ENCODE measurements at regions not wholly inside any gene's neighbourhood (a gene's known extent, or its start where the extent isn't known, plus 50 kb on each side); places are given as distances from the start of the nearest gene placed in this dataset.

DNA sequence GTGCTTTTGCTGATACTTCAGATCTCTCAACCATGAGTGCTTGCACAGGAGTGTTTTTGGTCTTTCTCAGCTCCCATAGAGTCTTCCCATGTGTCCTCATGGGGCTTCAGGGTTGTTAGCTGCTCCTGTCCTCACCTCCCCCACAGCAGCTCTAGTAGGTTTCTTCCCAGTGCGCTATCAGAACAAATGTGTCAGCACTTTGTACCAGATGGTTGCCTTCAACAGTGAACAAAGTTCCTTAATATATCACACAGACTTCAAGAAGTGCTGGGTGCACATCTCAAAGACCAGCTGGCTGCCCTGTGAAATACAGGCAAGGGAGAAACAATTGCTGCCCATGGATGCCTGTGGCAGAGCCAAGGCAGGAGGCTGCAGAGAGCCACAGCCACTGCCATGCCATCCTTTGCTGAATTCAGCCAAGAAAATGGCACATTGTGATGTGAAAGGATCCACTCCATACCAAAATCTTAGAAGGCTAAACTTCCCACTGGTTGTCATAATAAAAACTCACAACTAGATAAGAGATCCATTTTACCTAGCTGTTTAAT is 471.3 kb downstream of the C6orf118 start:
- Mint-ChIP-seq H3K27me3 (no peaks in the 10 kb centered on the region), H3K27ac (no peak overlapping the region), H3K36me3 (ENCODE audit: low read depth) (no peaks in the 10 kb centered on the region), H3K4me3 (no peak overlapping the region), H3K4me1 (no peaks in the 10 kb centered on the region)
- ATAC-seq = no peak
- DNase-seq = no peak
- H3K9me3 ChIP-seq (ENCODE audit: control insufficient read depth, low read length, poor library complexity, severe bottlenecking) = no peaks in the 10 kb centered on the region

DNA sequence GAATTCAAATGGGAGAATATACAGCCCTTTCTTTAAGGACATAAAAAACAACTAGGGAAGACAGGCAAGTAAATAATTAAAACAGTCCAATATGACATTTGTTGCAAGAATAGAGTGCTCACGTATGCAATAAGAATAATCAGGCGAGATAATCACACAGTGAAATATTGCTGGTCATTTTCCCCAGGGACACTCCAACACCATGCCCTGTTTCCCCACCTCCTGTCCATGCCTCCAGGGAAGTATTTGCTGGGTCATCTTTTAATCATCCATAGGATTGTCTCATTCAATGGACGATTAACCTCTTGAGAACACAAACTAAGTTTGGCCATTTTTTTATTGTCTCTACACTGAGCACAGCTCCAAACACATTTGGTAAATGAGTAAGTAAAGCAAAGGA is 472.9 kb downstream of the C6orf118 start:
- Mint-ChIP-seq H3K27ac (no peak overlapping the region), H3K4me1 (no peaks in the 10 kb centered on the region), H3K27me3 (no peaks in the 10 kb centered on the region), H3K4me3 (no peak overlapping the region), H3K36me3 (ENCODE audit: low read depth) (no peaks in the 10 kb centered on the region)
- DNase-seq = no peak
- H3K9me3 ChIP-seq (ENCODE audit: control insufficient read depth, low read length, poor library complexity, severe bottlenecking) = no peaks in the 10 kb centered on the region
- ATAC-seq = no peak

DNA sequence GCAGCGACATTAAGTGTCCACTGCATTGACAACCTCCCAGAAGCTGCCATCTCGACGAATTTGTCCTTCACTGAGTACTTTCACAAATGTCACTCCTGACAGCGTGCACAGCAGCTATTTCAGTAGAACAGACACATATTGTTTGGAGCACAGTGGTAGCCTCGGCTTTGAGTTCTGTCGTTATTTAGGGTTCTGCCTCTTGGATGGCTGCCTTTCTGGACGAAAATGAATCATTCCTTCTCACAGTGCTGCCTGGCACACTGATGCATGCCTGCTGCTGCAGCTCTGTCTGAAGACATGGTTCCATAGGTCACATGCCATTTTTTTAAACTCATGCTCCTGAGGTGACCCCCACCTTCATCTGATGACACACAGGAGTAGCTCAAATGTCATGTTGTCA is 477.0 kb downstream of the C6orf118 start:
- Mint-ChIP-seq H3K36me3 (ENCODE audit: low read depth) (no peaks in the 10 kb centered on the region), H3K27ac (no peak overlapping the region), H3K27me3 (no peaks in the 10 kb centered on the region), H3K4me3 (no peak overlapping the region), H3K4me1 (no peaks in the 10 kb centered on the region)
- H3K9me3 ChIP-seq (ENCODE audit: control insufficient read depth, low read length, poor library complexity, severe bottlenecking) = no peaks in the 10 kb centered on the region
- ATAC-seq (no peak), DNase-seq (no peak)

DNA sequence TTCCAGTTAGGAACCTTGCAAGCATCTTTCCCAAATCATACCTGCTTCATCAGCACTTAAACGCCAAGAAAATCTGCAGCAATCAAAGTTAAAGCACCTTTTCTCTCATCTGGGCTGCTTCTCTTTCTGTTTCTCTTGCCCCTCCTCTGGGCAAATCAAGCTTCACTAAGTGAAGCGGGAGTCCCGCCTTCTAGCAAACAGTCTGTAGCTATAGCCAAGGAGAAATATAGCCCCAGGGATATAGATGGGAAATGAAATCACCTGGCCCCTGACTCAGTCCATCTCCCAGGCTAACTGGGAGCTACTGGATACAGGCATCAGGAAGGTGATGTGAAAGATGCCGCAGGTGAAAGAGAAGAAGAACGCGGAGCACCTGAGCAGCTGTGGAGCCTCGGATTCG is 481.9 kb downstream of the C6orf118 start:
- no peak for ATAC-seq
- Mint-ChIP-seq H3K4me1 (no peaks in the 10 kb centered on the region), H3K27me3 (no peaks in the 10 kb centered on the region), H3K36me3 (ENCODE audit: low read depth) (no peaks in the 10 kb centered on the region), H3K4me3 (no peak overlapping the region), H3K27ac (no peak overlapping the region)
- DNase-seq = no peak
- no peaks in the 10 kb centered on the region for H3K9me3 ChIP-seq (ENCODE audit: control insufficient read depth, low read length, poor library complexity, severe bottlenecking)

DNA sequence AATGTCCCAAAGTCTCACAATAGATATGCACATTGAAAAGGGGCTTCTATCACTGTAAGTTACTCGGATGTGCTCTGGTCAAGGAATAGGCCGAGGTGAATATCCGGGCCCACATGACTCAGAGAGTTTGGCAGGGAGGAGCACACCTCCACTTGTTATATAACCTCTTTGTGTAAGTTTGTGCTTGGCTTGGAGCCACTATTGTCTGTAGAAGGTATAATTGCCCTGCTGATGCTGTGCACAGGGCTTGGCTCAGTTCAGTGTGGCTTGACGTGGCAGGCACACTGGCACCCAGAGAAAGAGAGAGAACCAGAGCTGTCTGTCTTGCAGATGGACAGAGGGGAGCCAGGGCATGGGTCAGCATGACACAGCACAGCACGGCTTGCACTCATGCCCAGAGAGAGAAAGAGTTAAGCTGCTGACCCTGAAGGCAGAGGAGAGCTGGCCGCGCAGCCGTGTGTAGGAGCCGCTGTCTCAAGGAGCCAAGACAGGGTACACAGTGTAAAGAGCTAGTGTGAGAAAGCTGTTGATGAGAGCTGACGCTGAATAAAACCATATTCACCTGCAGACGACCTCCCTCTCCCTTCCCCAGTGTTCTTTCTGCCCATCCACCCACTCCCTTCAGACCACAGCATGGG is 482.5 kb downstream of the C6orf118 start:
- ATAC-seq (no peak), DNase-seq (no peak)
- H3K27me3 Mint-ChIP-seq = no peaks in the 10 kb centered on the region
- H3K36me3 Mint-ChIP-seq (ENCODE audit: low read depth) = no peaks in the 10 kb centered on the region
- no peaks in the 10 kb centered on the region for H3K4me1 Mint-ChIP-seq
- H3K27ac Mint-ChIP-seq = no peak overlapping the region
- no peak overlapping the region for H3K4me3 Mint-ChIP-seq
- no peaks in the 10 kb centered on the region for H3K9me3 ChIP-seq (ENCODE audit: control insufficient read depth, low read length, poor library complexity, severe bottlenecking)

DNA sequence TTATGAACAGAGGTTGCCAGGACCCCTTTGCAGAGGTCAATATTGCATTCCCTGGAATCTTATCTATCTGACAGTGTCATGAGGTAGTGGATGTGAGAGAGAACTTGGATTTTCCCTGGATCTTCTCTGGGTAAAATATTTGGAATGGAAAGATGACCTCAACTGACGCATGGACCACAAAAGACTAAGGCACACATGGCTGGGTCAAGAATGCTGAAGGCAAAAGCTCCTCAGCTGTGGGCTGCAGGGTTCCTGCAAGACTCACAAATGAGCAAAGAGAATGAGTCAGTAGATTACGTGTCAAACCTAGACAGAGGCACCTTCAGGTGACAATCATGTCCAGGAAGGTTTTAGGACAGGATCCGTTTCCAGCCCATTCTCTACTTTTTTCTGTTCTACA is 484.0 kb downstream of the C6orf118 start:
- Mint-ChIP-seq H3K4me3 (no peak overlapping the region), H3K27ac (no peak overlapping the region), H3K36me3 (ENCODE audit: low read depth) (no peaks in the 10 kb centered on the region), H3K27me3 (no peaks in the 10 kb centered on the region), H3K4me1 (no peaks in the 10 kb centered on the region)
- H3K9me3 ChIP-seq (ENCODE audit: control insufficient read depth, low read length, poor library complexity, severe bottlenecking) = no peaks in the 10 kb centered on the region
- ATAC-seq (no peak), DNase-seq (no peak)

DNA sequence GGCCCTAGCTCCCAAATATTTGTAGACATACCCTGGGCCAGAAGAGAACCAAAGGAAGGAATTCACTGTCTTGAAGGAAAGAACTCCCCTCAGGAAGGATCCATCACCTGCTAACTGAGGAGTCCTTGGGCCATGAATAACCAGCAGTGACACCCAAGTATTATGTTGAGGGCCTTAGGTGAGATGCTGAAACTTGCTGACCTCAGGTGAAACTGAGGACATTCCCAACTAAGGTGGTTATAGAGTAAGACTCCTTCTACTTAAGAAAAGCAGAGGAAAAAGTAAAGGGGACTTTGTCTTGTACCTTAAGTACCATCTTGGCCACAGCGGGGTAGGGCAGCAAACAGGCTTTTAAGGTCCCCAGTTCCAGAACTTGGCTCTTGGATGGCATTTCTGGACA is 491.7 kb downstream of the C6orf118 start:
- DNase-seq (no peak), ATAC-seq (no peak)
- H3K4me3 Mint-ChIP-seq = no peak overlapping the region
- no peaks in the 10 kb centered on the region for H3K9me3 ChIP-seq (ENCODE audit: control insufficient read depth, low read length, poor library complexity, severe bottlenecking)
- no peaks in the 10 kb centered on the region for H3K27me3 Mint-ChIP-seq
- H3K27ac Mint-ChIP-seq = no peak overlapping the region
- no peaks in the 10 kb centered on the region for H3K36me3 Mint-ChIP-seq (ENCODE audit: low read depth)
- H3K4me1 Mint-ChIP-seq = no peaks in the 10 kb centered on the region

DNA sequence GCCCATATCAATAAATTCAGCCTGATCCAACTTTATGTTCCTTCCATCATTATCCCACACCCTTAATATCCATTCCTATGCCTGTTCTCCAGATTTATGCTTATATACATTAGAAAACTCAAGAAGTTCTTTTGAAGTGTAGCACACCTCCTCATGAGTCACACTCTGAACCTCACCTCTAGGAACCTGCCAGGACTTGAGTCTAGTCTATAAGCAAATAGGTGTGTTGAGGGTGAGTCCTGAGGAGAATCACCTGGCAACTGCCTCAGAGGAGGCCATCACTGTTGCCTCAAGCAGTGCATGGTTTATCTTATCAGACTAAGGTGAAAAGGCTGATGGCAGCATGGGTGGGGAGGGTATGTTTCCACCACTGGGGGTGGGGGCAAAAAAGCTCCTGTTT is 496.7 kb downstream of the C6orf118 start:
- H3K4me1 Mint-ChIP-seq = no peaks in the 10 kb centered on the region
- H3K27ac Mint-ChIP-seq = no peak overlapping the region
- no peaks in the 10 kb centered on the region for H3K36me3 Mint-ChIP-seq (ENCODE audit: low read depth)
- no peak overlapping the region for H3K4me3 Mint-ChIP-seq
- H3K9me3 ChIP-seq (ENCODE audit: control insufficient read depth, low read length, poor library complexity, severe bottlenecking) = no peaks in the 10 kb centered on the region
- DNase-seq (no peak), ATAC-seq (no peak)
- no peaks in the 10 kb centered on the region for H3K27me3 Mint-ChIP-seq

DNA sequence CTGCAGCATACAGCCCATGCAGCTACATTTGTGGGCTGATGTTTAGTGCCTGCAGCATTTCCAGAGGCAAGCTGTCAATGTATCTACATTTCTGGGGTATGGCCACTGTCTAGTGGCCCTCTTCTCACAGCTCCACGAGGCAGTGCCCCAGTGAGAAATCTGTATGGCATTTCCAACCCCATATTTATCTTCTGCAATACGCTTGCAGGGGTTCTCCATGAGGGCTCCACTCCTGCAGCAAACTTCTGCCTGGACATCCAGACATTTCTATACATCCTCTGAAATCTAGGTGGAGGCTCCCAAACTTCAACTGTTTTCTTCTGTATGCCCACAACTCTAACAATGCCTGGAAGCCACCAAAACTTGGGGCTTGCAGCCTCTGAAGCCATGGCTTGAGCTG is 502.3 kb downstream of the C6orf118 start:
- H3K9me3 ChIP-seq (ENCODE audit: control insufficient read depth, low read length, poor library complexity, severe bottlenecking) = no peaks in the 10 kb centered on the region
- Mint-ChIP-seq H3K36me3 (ENCODE audit: low read depth) (no peaks in the 10 kb centered on the region), H3K27me3 (no peaks in the 10 kb centered on the region), H3K27ac (no peak overlapping the region), H3K4me3 (no peak overlapping the region), H3K4me1 (no peaks in the 10 kb centered on the region)
- ATAC-seq = no peak
- DNase-seq = no peak

DNA sequence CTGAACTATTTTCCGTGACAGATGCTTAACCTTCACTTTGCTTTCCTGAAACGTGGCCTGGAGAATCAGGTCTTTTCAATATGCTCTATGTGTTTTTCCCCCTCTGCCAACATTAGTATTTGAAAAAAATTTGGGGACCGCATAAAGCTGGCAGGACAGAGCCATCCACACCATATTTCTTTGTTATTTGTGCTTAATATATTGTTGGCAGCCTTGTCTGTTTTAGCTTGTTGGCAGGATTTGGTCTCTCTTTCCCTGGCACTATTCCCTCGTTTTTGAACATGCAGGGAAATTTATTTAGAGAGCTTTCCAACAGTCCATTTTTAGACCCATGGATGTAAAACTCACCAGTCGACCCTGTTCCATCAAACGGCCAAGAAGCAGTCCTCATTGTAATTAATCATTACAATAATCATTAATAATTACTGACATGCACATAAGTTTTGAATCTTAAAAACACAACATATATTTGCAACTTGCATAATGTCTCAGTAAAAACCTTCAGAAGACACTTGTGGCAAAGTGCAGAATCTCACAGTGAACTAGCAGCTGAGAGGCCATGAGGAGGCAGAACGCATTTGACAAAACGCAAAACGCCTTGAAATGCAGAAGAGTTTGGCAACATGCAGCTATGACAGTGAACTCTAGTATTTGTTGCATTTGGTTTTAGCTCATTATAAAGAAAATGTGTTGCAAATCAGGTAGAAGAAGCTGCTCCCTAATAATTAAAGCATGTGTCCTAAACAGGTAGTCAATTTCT is 514.2 kb downstream of the C6orf118 start:
- H3K4me3 Mint-ChIP-seq = no peak overlapping the region
- H3K27ac Mint-ChIP-seq = no peak overlapping the region
- H3K36me3 Mint-ChIP-seq (ENCODE audit: low read depth) = no peaks in the 10 kb centered on the region
- DNase-seq (no peak), ATAC-seq (no peak)
- H3K4me1 Mint-ChIP-seq = no peaks in the 10 kb centered on the region
- H3K9me3 ChIP-seq (ENCODE audit: control insufficient read depth, low read length, poor library complexity, severe bottlenecking) = peaks cover 4% of the 10 kb centered on the region
- H3K27me3 Mint-ChIP-seq = no peaks in the 10 kb centered on the region

DNA sequence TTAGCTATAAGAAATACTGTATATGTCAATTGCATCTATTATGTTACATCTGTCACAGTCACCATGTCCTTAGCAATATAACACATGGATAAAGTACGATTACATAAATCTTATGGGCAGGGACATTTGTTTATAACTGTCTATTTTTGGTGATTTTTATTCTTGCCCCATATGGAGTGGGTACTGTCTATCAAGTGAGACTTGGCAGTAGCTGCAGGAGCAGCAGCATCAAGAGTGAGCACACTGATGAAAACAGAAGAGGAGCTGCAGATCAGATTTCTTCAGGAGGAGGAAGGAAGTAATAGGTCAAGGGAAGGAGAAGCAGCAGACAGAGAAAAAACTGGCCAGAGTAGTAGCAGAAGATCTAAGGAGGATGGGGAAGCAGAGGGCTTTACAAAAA is 516.7 kb downstream of the C6orf118 start:
- Mint-ChIP-seq H3K4me1 (no peaks in the 10 kb centered on the region), H3K36me3 (ENCODE audit: low read depth) (no peaks in the 10 kb centered on the region), H3K27me3 (no peaks in the 10 kb centered on the region), H3K4me3 (no peak overlapping the region), H3K27ac (no peak overlapping the region)
- DNase-seq = no peak
- no peak for ATAC-seq
- peaks cover 4% of the 10 kb centered on the region for H3K9me3 ChIP-seq (ENCODE audit: control insufficient read depth, low read length, poor library complexity, severe bottlenecking)

DNA sequence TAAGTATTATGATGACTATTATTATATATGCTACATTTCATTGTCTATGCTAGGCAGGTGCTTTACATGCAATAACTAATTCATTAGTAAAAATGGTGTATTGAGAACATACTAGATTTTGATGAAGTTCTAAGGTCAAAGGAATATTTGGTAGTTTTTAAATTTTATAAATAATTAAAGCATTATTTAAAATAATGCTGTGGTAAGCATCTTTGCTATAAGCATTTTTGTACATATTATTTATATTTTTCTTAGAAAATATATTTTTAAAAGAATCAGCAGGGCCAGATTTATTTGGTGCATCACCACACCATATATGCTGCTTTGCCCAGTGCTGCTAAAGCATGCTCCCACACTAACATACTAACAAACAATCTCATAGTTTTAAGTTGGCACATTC is 517.9 kb downstream of the C6orf118 start:
- H3K36me3 Mint-ChIP-seq (ENCODE audit: low read depth) = no peaks in the 10 kb centered on the region
- no peaks in the 10 kb centered on the region for H3K27me3 Mint-ChIP-seq
- H3K4me1 Mint-ChIP-seq = no peaks in the 10 kb centered on the region
- H3K4me3 Mint-ChIP-seq = no peak overlapping the region
- DNase-seq (no peak), ATAC-seq (no peak)
- peaks cover 4% of the 10 kb centered on the region for H3K9me3 ChIP-seq (ENCODE audit: control insufficient read depth, low read length, poor library complexity, severe bottlenecking)
- no peak overlapping the region for H3K27ac Mint-ChIP-seq

DNA sequence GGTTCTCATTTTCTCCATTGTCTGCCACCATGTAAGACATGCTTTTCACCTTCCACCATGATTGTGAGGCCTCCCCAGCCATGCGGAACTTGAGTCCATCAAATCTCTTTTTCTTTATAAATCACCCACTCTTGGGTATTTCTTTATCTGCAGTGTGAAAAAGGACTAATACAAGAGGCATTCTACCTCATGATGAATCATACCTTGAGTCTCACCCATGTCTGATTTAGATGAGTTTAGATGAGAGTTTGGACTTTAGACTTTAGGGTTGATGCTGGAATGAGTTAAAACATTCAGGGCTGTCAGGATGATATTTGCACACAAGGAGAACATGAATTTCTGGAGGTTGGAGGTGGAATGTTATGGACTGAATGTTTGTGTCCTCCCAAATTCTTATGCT is 545.6 kb downstream of the C6orf118 start:
- Mint-ChIP-seq H3K4me3 (no peak overlapping the region), H3K4me1 (no peaks in the 10 kb centered on the region), H3K36me3 (ENCODE audit: low read depth) (no peaks in the 10 kb centered on the region), H3K27ac (no peak overlapping the region), H3K27me3 (no peaks in the 10 kb centered on the region)
- H3K9me3 ChIP-seq (ENCODE audit: control insufficient read depth, low read length, poor library complexity, severe bottlenecking) = no peaks in the 10 kb centered on the region
- no peak for ATAC-seq
- no peak for DNase-seq

DNA sequence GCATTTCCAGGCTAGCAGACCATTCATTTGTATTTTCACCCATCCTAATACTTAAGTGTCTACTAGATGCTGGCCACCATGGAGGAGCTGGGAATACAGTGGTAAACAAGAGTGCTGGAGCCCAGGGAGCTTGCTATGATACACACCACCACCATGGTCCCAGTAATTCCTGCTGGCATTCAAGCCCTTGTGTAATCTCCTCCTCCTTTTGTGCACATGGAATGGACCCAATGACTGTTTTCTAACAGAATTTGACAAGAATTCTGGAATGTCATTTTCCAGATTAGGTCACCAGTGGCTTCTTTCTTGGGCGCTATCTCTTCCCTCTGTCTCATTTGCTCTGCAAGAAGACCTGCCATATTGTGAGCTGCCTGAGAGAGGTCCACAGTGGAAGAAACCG is 552.0 kb downstream of the C6orf118 start:
- no peaks in the 10 kb centered on the region for H3K36me3 Mint-ChIP-seq (ENCODE audit: low read depth)
- no peak overlapping the region for H3K4me3 Mint-ChIP-seq
- H3K9me3 ChIP-seq (ENCODE audit: control insufficient read depth, low read length, poor library complexity, severe bottlenecking) = no peaks in the 10 kb centered on the region
- DNase-seq (no peak), ATAC-seq (no peak)
- no peaks in the 10 kb centered on the region for H3K27me3 Mint-ChIP-seq
- H3K4me1 Mint-ChIP-seq = no peaks in the 10 kb centered on the region
- no peak overlapping the region for H3K27ac Mint-ChIP-seq
